HEK293T (cell line): ENCODE measurements at regions not wholly inside any gene's neighbourhood (a gene's known extent, or its start where the extent isn't known, plus 50 kb on each side); places are given as distances from the start of the nearest gene placed in this dataset.

Experiments
- ARNT ChIP-seq: fragments of 450-650 bp; IDR thresholded peaks from 2 replicates; pipeline ENCODE4 v1.6.1; 2017; ENCODE audit warnings: mild to moderate bottlenecking
- BHLHE40 ChIP-seq: fragments of 450-650 bp; IDR thresholded peaks from 2 replicates; pipeline ENCODE4 v1.6.1; 2016; ENCODE audit warnings: mild to moderate bottlenecking, moderate library complexity, borderline replicate concordance
- CTBP1 ChIP-seq: fragments of 450-650 bp; IDR thresholded peaks from 2 replicates; pipeline ENCODE4 v1.6.1; 2016; ENCODE audit warnings: borderline replicate concordance
- ELF4 ChIP-seq: fragments of 450-650 bp; IDR thresholded peaks from 2 replicates; pipeline ENCODE4 v1.6.1; 2017; ENCODE audit warnings: antibody characterized with exemption
- FOXA1 ChIP-seq: fragments of 450-650 bp; IDR thresholded peaks from 2 replicates; pipeline ENCODE4 v1.6.1; 2016; ENCODE audit warnings: mild to moderate bottlenecking
- FOXK2 ChIP-seq: fragments of 450-650 bp; IDR thresholded peaks from 2 replicates; pipeline ENCODE4 v1.6.1; 2016; ENCODE audit warnings: mild to moderate bottlenecking
- FOXM1 ChIP-seq: fragments of 450-650 bp; IDR thresholded peaks from 2 replicates; pipeline ENCODE4 v1.6.1; 2017; ENCODE audit warnings: mild to moderate bottlenecking, borderline replicate concordance
- HDGF ChIP-seq: fragments of 450-650 bp; IDR thresholded peaks from 2 replicates; pipeline ENCODE4 v1.6.1; 2017; ENCODE audit warnings: antibody characterized with exemption, borderline replicate concordance
- LEF1 ChIP-seq: fragments of 450-650 bp; IDR thresholded peaks from 2 replicates; pipeline ENCODE4 v1.6.1; 2017; ENCODE audit warnings: mild to moderate bottlenecking, borderline replicate concordance
- NFRKB ChIP-seq: fragments of 450-650 bp; IDR thresholded peaks from 2 replicates; pipeline ENCODE4 v1.6.1; 2016; ENCODE audit warnings: mild to moderate bottlenecking, moderate library complexity
- PKNOX1 ChIP-seq: fragments of 450-650 bp; IDR thresholded peaks from 2 replicates; pipeline ENCODE4 v1.6.1; 2016
- SP1 ChIP-seq: fragments of 450-650 bp; IDR thresholded peaks from 2 replicates; pipeline ENCODE4 v1.6.1; 2017
- SUZ12 ChIP-seq: fragments of 450-650 bp; IDR thresholded peaks from 2 replicates; pipeline ENCODE4 v1.6.1; 2016; ENCODE audit warnings: mild to moderate bottlenecking
- ZNF384 ChIP-seq: fragments of 450-650 bp; IDR thresholded peaks from 2 replicates; pipeline ENCODE4 v1.6.1; 2016

- TF ChIP-seq LEF1 (no peak), BHLHE40 (no peak), CTBP1 (no peak), ZNF384 (no peak), NFRKB (no peak), FOXK2 (no peak), SUZ12 (no peak), ARNT (no peak), ELF4 (no peak), SP1 (no peak), FOXM1 (no peak), HDGF (no peak), FOXA1 (no peak), PKNOX1 (no peak)
Observed at GRCh38 chr6:114648847-114649246, 306.0 kb upstream of the HS3ST5 start.
